Peyer's patch (tissue), 4 donors: ENCODE measurements at regions not wholly inside any gene's neighbourhood (a gene's known extent, or its start where the extent isn't known, plus 50 kb on each side); places are given as distances from the start of the nearest gene placed in this dataset.

Source experiments
- DNase-seq, 3 donors: peaks; one replicate each; pipeline ENCODE4 v3.0.0-alpha.2; 2017 to 2019
- H3K27ac ChIP-seq, 4 donors: fragments of 200-600 bp; sonication (generic); one replicate each; pipeline ENCODE4 v1.5.1; 2016 to 2019
- H3K27me3 ChIP-seq, 2 donors: fragments of 200-600 bp; sonication (generic); one replicate each; pipeline ENCODE4 v1.5.1; 2019
- H3K36me3 ChIP-seq, 3 donors: fragments of 200-600 bp; sonication (generic); one replicate each; pipeline ENCODE4 v1.5.1; 2016 to 2019
- H3K4me1 ChIP-seq, 4 donors: fragments of 200-600 bp; sonication (generic); one replicate each; pipeline ENCODE4 v1.5.1; 2016 to 2019
- H3K4me3 ChIP-seq, 4 donors: fragments of 200-600 bp; sonication (generic); 1 replicate in 3 of 4; 2 replicates in 1 of 4; pipeline ENCODE4 v1.5.1; 2016 to 2019; ENCODE audit warnings: mild to moderate bottlenecking in 1 of 4
- H3K9me3 ChIP-seq, 4 donors: fragments of 200-600 bp; sonication (generic); one replicate each; pipeline ENCODE4 v1.5.1; 2016 to 2019; ENCODE audit warnings: mild to moderate bottlenecking in 1 of 4
- CTCF ChIP-seq, 6 experiments: fragments of 450-650 bp in 4 of 6; fragments of 200-600 bp in 2 of 6; sonication (generic) in 1 of 6; IDR thresholded peaks; one replicate each; pipeline ENCODE4 v1.5.1; 2017 to 2019; ENCODE audit warnings: antibody characterized with exemption in 6 of 6, mild to moderate bottlenecking in 3 of 6, moderate library complexity in 1 of 6
- POLR2A ChIP-seq, 2 donors: fragments of 450-650 bp; IDR thresholded peaks; one replicate each; pipeline ENCODE4 v1.5.1; 2017; ENCODE audit warnings: antibody characterized with exemption in 2 of 2, mild to moderate bottlenecking in 2 of 2, moderate library complexity in 2 of 2

- Histone ChIP-seq H3K27me3 (no peaks in the 10 kb centered on the region), H3K4me3 (no peak overlapping the region), H3K9me3 (no peaks in the 10 kb centered on the region), H3K4me1 (no peaks in the 10 kb centered on the region), H3K27ac (no peak overlapping the region), H3K36me3 (no peaks in the 10 kb centered on the region)
- no peak for DNase-seq
- TF ChIP-seq CTCF (IDR thresholded peaks at IDR 0.05) (no peak), POLR2A (IDR thresholded peaks at IDR 0.05) (no peak)
Measured at GRCh38 chr13:88800505-88800904, 1129.3 kb downstream of the SLITRK5 start.

GRCh38 chr13:88801361-88801760, 1130.2 kb downstream of the SLITRK5 start:
- DNase-seq = no peak
- no peaks in the 10 kb centered on the region for H3K9me3 ChIP-seq
- H3K4me1 ChIP-seq = no peaks in the 10 kb centered on the region
- H3K27ac ChIP-seq = no peak overlapping the region
- TF ChIP-seq POLR2A (IDR thresholded peaks at IDR 0.05) = no peak
- TF ChIP-seq CTCF (IDR thresholded peaks at IDR 0.05) = no peak
- H3K27me3 ChIP-seq = no peaks in the 10 kb centered on the region
- no peak overlapping the region for H3K4me3 ChIP-seq
- no peaks in the 10 kb centered on the region for H3K36me3 ChIP-seq

- Histone ChIP-seq H3K27me3 (no peaks in the 10 kb centered on the region), H3K36me3 (no peaks in the 10 kb centered on the region), H3K4me1 (no peaks in the 10 kb centered on the region), H3K9me3 (no peaks in the 10 kb centered on the region), H3K27ac (no peak overlapping the region), H3K4me3 (no peak overlapping the region)
- TF ChIP-seq CTCF (IDR thresholded peaks at IDR 0.05) = no peak
- TF ChIP-seq POLR2A (IDR thresholded peaks at IDR 0.05) = no peak
- DNase-seq = no peak
Measured at GRCh38 chr13:88802886-88803285, 1131.7 kb downstream of the SLITRK5 start.

GRCh38 chr13:88806438-88806837, 1135.3 kb downstream of the SLITRK5 start:
- H3K4me3 ChIP-seq = no peak overlapping the region
- H3K4me1 ChIP-seq = no peaks in the 10 kb centered on the region
- no peaks in the 10 kb centered on the region for H3K9me3 ChIP-seq
- DNase-seq = no peak
- TF ChIP-seq POLR2A (IDR thresholded peaks at IDR 0.05) (no peak), CTCF (IDR thresholded peaks at IDR 0.05) (no peak)
- H3K27ac ChIP-seq = no peak overlapping the region
- no peaks in the 10 kb centered on the region for H3K27me3 ChIP-seq
- no peaks in the 10 kb centered on the region for H3K36me3 ChIP-seq

- Histone ChIP-seq H3K4me3 (no peak overlapping the region), H3K27me3 (no peaks in the 10 kb centered on the region), H3K4me1 (no peaks in the 10 kb centered on the region), H3K9me3 (no peaks in the 10 kb centered on the region), H3K36me3 (no peaks in the 10 kb centered on the region), H3K27ac (no peak overlapping the region)
- TF ChIP-seq CTCF (IDR thresholded peaks at IDR 0.05) (no peak), POLR2A (IDR thresholded peaks at IDR 0.05) (no peak)
- no peak for DNase-seq
Measured at GRCh38 chr13:88817560-88817959, 1146.4 kb downstream of the SLITRK5 start.

- Histone ChIP-seq H3K27me3 (no peaks in the 10 kb centered on the region), H3K4me3 (no peak overlapping the region), H3K9me3 (no peaks in the 10 kb centered on the region), H3K4me1 (no peaks in the 10 kb centered on the region), H3K27ac (no peak overlapping the region), H3K36me3 (no peaks in the 10 kb centered on the region)
- TF ChIP-seq CTCF (IDR thresholded peaks at IDR 0.05) (no peak), POLR2A (IDR thresholded peaks at IDR 0.05) (no peak)
- DNase-seq = no peak
Measured at GRCh38 chr13:88823114-88823513, 1151.9 kb downstream of the SLITRK5 start.
